ENCODE measurements at regions not wholly inside any gene's neighbourhood (a gene's known extent, or its start where the extent isn't known, plus 50 kb on each side); places are given as distances from the start of the nearest gene placed in this dataset.
"Not testable (repeated sequence)": the region's sequence is repeated elsewhere in the genome, so short reads cannot be mapped to it uniquely, and the experiment has no call there.

GRCh38 chr1:181930187-181930586, 131.3 kb downstream of the ZNF648 start:
- no peak overlapping the region for H3K4me2 ChIP-seq (ENCODE audit: low read length)
- intact Hi-C loops (cut with micrococcal nuclease): loop anchor here (10.0 kb wide), 1 partner anchor 195 kb away; no protein-coding TSS in a partner anchor

GRCh38 chr1:181926697-181927096, 134.8 kb downstream of the ZNF648 start:
- no peak for ATAC-seq
- Histone ChIP-seq H3K79me2 (ENCODE audit: insufficient read depth, low read length) (no peaks in the 10 kb centered on the region), H3K4me3 (replicated peaks in 1 of 2; ENCODE audit: low read depth in 1 of 2, low read length in 2 of 2) (no peak overlapping the region), H3K9ac (ENCODE audit: low read length) (no peak overlapping the region), H3K4me2 (ENCODE audit: low read length) (no peak overlapping the region), H2AFZ (ENCODE audit: low read depth, low read length, poor library complexity, severe bottlenecking) (no peak overlapping the region), H3K27me3 (ENCODE audit: insufficient read depth, low read length) (peaks cover 23% of the 10 kb centered on the region; the same call in 1 of the 2 replicates), H3K9me2 (ENCODE audit: insufficient read depth) (no peaks in the 10 kb centered on the region), H3K4me1 (ENCODE audit: control insufficient read depth in 1 of 2, insufficient read depth in 2 of 2, low read length in 2 of 2) (no peaks in the 10 kb centered on the region), H3K27ac (ENCODE audit: low read depth, low read length) (no peak overlapping the region), H3K36me3 (ENCODE audit: control insufficient read depth in 1 of 2, insufficient read depth in 2 of 2, low read length in 2 of 2) (no peaks in the 10 kb centered on the region), H4K20me1 (ENCODE audit: insufficient read depth) (no peaks in the 10 kb centered on the region), H3K9me3 (ENCODE audit: control insufficient read depth in 1 of 2, insufficient read depth in 1 of 2, low read depth in 1 of 2, low read length in 2 of 2) (no peaks in the 10 kb centered on the region)
- ChIA-PET CTCF (interaction anchor here (3.4 kb wide), 1 partner anchor 10 kb away, joined by 15 read pairs; no protein-coding TSS in a partner anchor), RAD21 (ENCODE audit: low non-redundant PET in 1 of 2, low total read pairs in 2 of 2, uncharacterized antibody in 2 of 2, unreplicated experiment in 2 of 2) (no interaction called here), POLR2A (no interaction called here)
- intact Hi-C loops (cut with micrococcal nuclease): no loop called here
- no peak for DNase-seq (ENCODE audit: low read depth, low spot score)
- no TSS peak for BruUV-seq (replicated peaks)
- no peak for TF ChIP-seq EZH2 (IDR thresholded peaks at IDR 0.05)

More at GRCh38 chr1:181930187-181930586, 131.3 kb downstream of the ZNF648 start:
- Histone ChIP-seq H3K36me3 (ENCODE audit: control insufficient read depth in 1 of 2, insufficient read depth in 2 of 2, low read length in 2 of 2) (no peaks in the 10 kb centered on the region), H3K9me2 (ENCODE audit: insufficient read depth) (no peaks in the 10 kb centered on the region), H3K9me3 (ENCODE audit: control insufficient read depth in 1 of 2, insufficient read depth in 1 of 2, low read depth in 1 of 2, low read length in 2 of 2) (no peaks in the 10 kb centered on the region), H3K27me3 (ENCODE audit: insufficient read depth, low read length) (peaks cover 34% of the 10 kb centered on the region), H3K9ac (ENCODE audit: low read length) (no peak overlapping the region), H3K4me3 (replicated peaks in 1 of 2; ENCODE audit: low read depth in 1 of 2, low read length in 2 of 2) (no peak overlapping the region), H3K4me1 (ENCODE audit: control insufficient read depth in 1 of 2, insufficient read depth in 2 of 2, low read length in 2 of 2) (no peaks in the 10 kb centered on the region), H2AFZ (ENCODE audit: low read depth, low read length, poor library complexity, severe bottlenecking) (no peak overlapping the region), H3K79me2 (ENCODE audit: insufficient read depth, low read length) (no peaks in the 10 kb centered on the region), H4K20me1 (ENCODE audit: insufficient read depth) (no peaks in the 10 kb centered on the region), H3K27ac (ENCODE audit: low read depth, low read length) (no peak overlapping the region)
- RAD21 ChIA-PET (ENCODE audit: low non-redundant PET in 1 of 2, low total read pairs in 2 of 2, uncharacterized antibody in 2 of 2, unreplicated experiment in 2 of 2): no interaction called here
- ATAC-seq (no peak), DNase-seq (ENCODE audit: low read depth, low spot score) (no peak)
- TF ChIP-seq POLR2AphosphoS5 (IDR thresholded peaks at IDR 0.05; ENCODE audit: low read depth, low read length) (no peak), RAD21 (IDR thresholded peaks at IDR 0.05; ENCODE audit: low read depth) (no peak), EGR1 (IDR thresholded peaks at IDR 0.05; ENCODE audit: low read depth) (no peak), CTCF (IDR thresholded peaks at IDR 0.05 in 2 of 3, conservative IDR thresholded peaks at IDR 0.05 in 1 of 3; ENCODE audit: borderline replicate concordance in 1 of 3, insufficient read depth in 1 of 3, low read depth in 2 of 3, low read length in 2 of 3) (no peak)
- CTCF ChIA-PET: no interaction called here
- POLR2A ChIA-PET: no interaction called here
- no TSS peak for BruUV-seq (replicated peaks)

- H3K9me2 ChIP-seq (ENCODE audit: insufficient read depth); DNase-seq (ENCODE audit: low read depth, low spot score); RAD21 ChIA-PET (ENCODE audit: low non-redundant PET in 1 of 2, low total read pairs in 2 of 2, uncharacterized antibody in 2 of 2, unreplicated experiment in 2 of 2); BruUV-seq (replicated peaks); H3K9ac ChIP-seq (ENCODE audit: low read length); H3K4me2 ChIP-seq (ENCODE audit: low read length); ATAC-seq; H2AFZ ChIP-seq (ENCODE audit: low read depth, low read length, poor library complexity, severe bottlenecking); H3K79me2 ChIP-seq (ENCODE audit: insufficient read depth, low read length); H3K4me3 ChIP-seq (replicated peaks in 1 of 2; ENCODE audit: low read depth in 1 of 2, low read length in 2 of 2); CTCF ChIA-PET; H3K36me3 ChIP-seq (ENCODE audit: control insufficient read depth in 1 of 2, insufficient read depth in 2 of 2, low read length in 2 of 2); POLR2A ChIA-PET; H3K4me1 ChIP-seq (ENCODE audit: control insufficient read depth in 1 of 2, insufficient read depth in 2 of 2, low read length in 2 of 2); H3K9me3 ChIP-seq (ENCODE audit: control insufficient read depth in 1 of 2, insufficient read depth in 1 of 2, low read depth in 1 of 2, low read length in 2 of 2); intact Hi-C loops (cut with micrococcal nuclease); H4K20me1 ChIP-seq (ENCODE audit: insufficient read depth); H3K27ac ChIP-seq (ENCODE audit: low read depth, low read length): not testable (repeated sequence)
- peaks cover 26% of the 10 kb centered on the region; the same call in 1 of the 2 replicates for H3K27me3 ChIP-seq (ENCODE audit: insufficient read depth, low read length)
Observed at GRCh38 chr1:181924034-181924433, 137.5 kb downstream of the ZNF648 start.
